ENCODE measurements at regions not wholly inside any gene's neighbourhood (a gene's known extent, or its start where the extent isn't known, plus 50 kb on each side); places are given as distances from the start of the nearest gene placed in this dataset.
"Not testable (repeated sequence)": the region's sequence is repeated elsewhere in the genome, so short reads cannot be mapped to it uniquely, and the experiment has no call there.

DNA sequence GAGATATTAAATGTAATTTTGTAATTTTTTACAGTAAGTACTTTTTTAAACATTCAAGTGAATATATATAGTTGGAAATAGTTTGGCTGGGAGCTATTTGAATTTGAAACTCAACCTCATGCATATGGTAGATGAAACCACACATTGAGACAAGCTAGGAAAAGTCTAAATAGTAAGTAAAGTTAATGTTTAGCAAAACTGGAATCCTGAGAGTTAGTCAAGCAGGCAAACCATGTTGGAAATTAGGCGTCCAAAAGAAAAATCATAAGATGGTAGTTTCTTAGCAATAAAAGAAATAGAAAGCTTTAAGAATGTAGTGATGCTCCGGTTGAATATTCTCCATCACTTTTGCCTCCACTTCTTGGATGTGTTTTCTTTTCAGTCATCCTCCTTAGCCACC, 657.1 kb upstream of the CDH10 start:
- H3K4me3 ChIP-seq (ENCODE audit: low read depth, low read length): no peak overlapping the region
- TF ChIP-seq, protein P1, sequence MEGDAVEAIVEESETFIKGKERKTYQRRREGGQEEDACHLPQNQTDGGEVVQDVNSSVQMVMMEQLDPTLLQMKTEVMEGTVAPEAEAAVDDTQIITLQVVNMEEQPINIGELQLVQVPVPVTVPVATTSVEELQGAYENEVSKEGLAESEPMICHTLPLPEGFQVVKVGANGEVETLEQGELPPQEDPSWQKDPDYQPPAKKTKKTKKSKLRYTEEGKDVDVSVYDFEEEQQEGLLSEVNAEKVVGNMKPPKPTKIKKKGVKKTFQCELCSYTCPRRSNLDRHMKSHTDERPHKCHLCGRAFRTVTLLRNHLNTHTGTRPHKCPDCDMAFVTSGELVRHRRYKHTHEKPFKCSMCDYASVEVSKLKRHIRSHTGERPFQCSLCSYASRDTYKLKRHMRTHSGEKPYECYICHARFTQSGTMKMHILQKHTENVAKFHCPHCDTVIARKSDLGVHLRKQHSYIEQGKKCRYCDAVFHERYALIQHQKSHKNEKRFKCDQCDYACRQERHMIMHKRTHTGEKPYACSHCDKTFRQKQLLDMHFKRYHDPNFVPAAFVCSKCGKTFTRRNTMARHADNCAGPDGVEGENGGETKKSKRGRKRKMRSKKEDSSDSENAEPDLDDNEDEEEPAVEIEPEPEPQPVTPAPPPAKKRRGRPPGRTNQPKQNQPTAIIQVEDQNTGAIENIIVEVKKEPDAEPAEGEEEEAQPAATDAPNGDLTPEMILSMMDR (conservative IDR thresholded peaks at IDR 0.05; ENCODE audit: low read depth, low read length): no peak
- no peak for DNase-seq (ENCODE audit: low read depth)

- no peak overlapping the region for H3K4me3 ChIP-seq (ENCODE audit: low read depth, low read length)
- no peak for DNase-seq (ENCODE audit: low read depth)
- TF ChIP-seq, protein P1 (conservative IDR thresholded peaks at IDR 0.05; ENCODE audit: low read depth, low read length): no peak
Measured at GRCh38 chr5:25295067-25295466, 650.3 kb upstream of the CDH10 start.

- H3K4me3 ChIP-seq (ENCODE audit: low read depth, low read length); DNase-seq (ENCODE audit: low read depth): not testable (repeated sequence)
Measured at GRCh38 chr5:25289766-25290165, 645.0 kb upstream of the CDH10 start.

GRCh38 chr5:25286319-25286718, 641.5 kb upstream of the CDH10 start:
- no peak for DNase-seq (ENCODE audit: low read depth)
- no peak overlapping the region for H3K4me3 ChIP-seq (ENCODE audit: low read depth, low read length)
- TF ChIP-seq, protein P1 (conservative IDR thresholded peaks at IDR 0.05; ENCODE audit: low read depth, low read length): no peak

- no peak overlapping the region for H3K4me3 ChIP-seq (ENCODE audit: low read depth, low read length)
- TF ChIP-seq, protein P1 (conservative IDR thresholded peaks at IDR 0.05; ENCODE audit: low read depth, low read length): no peak
- no peak for DNase-seq (ENCODE audit: low read depth)
Measured at GRCh38 chr5:25285136-25285535, 640.4 kb upstream of the CDH10 start.

GRCh38 chr5:25263507-25263906, 618.7 kb upstream of the CDH10 start:
- DNase-seq (ENCODE audit: low read depth); H3K4me3 ChIP-seq (ENCODE audit: low read depth, low read length): not testable (repeated sequence)

GRCh38 chr5:25262221-25262620, 617.4 kb upstream of the CDH10 start:
- TF ChIP-seq, protein P1 (conservative IDR thresholded peaks at IDR 0.05; ENCODE audit: low read depth, low read length): no peak
- no peak for DNase-seq (ENCODE audit: low read depth)

DNA sequence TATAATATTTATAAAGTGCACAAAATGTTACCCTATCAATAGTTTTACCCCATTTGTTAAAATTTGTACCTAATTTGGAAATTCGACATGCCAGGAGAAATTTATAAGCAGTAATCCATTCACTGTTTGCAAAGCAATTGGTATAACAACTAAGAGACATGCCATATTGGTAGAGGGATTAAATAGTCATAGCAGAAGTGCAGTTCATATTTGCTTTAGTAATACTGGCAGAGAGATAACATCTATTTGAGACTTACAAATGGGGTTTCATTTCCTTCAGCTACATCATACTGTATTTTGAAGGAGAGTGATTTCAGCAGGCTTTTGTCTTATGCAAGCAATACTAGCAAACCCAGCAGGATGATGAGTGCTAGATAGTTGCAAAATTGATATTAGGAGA, 610.4 kb upstream of the CDH10 start:
- DNase-seq (ENCODE audit: low read depth): no peak
- TF ChIP-seq, protein P1 (conservative IDR thresholded peaks at IDR 0.05; ENCODE audit: low read depth, low read length): no peak

More at GRCh38 chr5:25262221-25262620, 617.4 kb upstream of the CDH10 start:
- H3K4me3 ChIP-seq (ENCODE audit: low read depth, low read length): no peak overlapping the region

More for the DNA sequence above, 610.4 kb upstream of the CDH10 start:
- H3K4me3 ChIP-seq (ENCODE audit: low read depth, low read length): no peak overlapping the region
